ENCODE measurements at regions not wholly inside any gene's neighbourhood (a gene's known extent, or its start where the extent isn't known, plus 50 kb on each side); places are given as distances from the start of the nearest gene placed in this dataset.

DNA sequence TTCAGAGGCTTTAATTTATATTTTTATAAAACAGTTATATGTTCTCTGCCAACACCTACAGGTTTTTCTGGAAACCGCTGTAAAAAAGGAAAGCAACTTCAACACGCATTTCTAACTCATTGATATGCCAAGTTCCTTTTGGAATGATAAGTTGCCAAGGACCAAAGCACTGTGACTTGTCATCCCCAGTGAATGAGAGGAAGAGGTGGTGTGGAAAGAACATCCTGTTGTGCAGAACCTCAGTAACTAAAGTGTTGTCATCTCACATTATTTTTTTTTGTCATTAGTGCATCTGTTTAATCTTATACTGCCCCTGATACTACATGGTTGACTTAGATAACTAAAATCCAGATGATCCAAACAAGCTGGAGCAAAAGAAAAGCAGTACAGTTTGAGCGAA, 96.0 kb upstream of the NEUROD1 start:
- TF ChIP-seq CTCF (IDR thresholded peaks at IDR 0.05; ENCODE audit: low read length, missing control alignments): no peak
- DNase-seq (ENCODE audit: low read depth): peak; percentile 60
- no peak overlapping the region for H3K4me3 ChIP-seq (replicated peaks; ENCODE audit: low read depth, low read length)

DNA sequence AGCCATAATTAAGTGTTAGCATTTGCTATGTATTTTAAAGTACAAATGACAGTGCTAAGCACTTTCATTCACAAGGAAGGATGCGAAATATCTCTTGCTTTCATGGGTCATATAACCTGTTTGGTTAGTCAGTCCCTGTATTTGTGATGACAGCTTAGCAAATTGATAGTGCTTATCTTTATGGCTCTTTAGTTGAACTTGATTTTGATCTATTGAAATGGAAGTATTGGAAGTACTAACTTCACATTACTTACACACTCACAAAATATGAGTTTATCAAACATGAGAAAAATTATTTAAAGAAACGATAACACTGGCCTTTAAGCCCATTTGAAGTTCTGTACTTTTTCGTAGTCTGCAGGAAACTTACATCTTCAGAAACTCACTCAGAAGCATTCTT, 97.4 kb upstream of the NEUROD1 start:
- no peak overlapping the region for H3K4me3 ChIP-seq (replicated peaks; ENCODE audit: low read depth, low read length)
- DNase-seq (ENCODE audit: low read depth): no peak
- TF ChIP-seq CTCF (IDR thresholded peaks at IDR 0.05; ENCODE audit: low read length, missing control alignments): no peak

GRCh38 chr2:181778621-181779201, 98.4 kb upstream of the NEUROD1 start:
- no peak overlapping the region for H3K4me3 ChIP-seq (replicated peaks; ENCODE audit: low read depth, low read length)
- TF ChIP-seq CTCF (IDR thresholded peaks at IDR 0.05; ENCODE audit: low read length, missing control alignments): no peak
- peak; percentile 35 for DNase-seq (ENCODE audit: low read depth)

- DNase-seq (ENCODE audit: low read depth): peak; percentile 52
Observed at GRCh38 chr2:181779288-181780021, 99.1 kb upstream of the NEUROD1 start.

GRCh38 chr2:181780047-181780651, 99.8 kb upstream of the NEUROD1 start:
- peak; percentile 45 for DNase-seq (ENCODE audit: low read depth)
- no peak overlapping the region for H3K4me3 ChIP-seq (replicated peaks; ENCODE audit: low read depth, low read length)
- no peak for TF ChIP-seq CTCF (IDR thresholded peaks at IDR 0.05; ENCODE audit: low read length, missing control alignments)

More at GRCh38 chr2:181779288-181780021, 99.1 kb upstream of the NEUROD1 start:
- H3K4me3 ChIP-seq (replicated peaks; ENCODE audit: low read depth, low read length): no peak overlapping the region
- no peak for TF ChIP-seq CTCF (IDR thresholded peaks at IDR 0.05; ENCODE audit: low read length, missing control alignments)

GRCh38 chr2:181780657-181781056, 100.3 kb upstream of the NEUROD1 start:
- DNase-seq (ENCODE audit: low read depth): no peak
- H3K4me3 ChIP-seq (replicated peaks; ENCODE audit: low read depth, low read length): no peak overlapping the region
- no peak for TF ChIP-seq CTCF (IDR thresholded peaks at IDR 0.05; ENCODE audit: low read length, missing control alignments)

Data from fibroblast of pulmonary artery (primary cell).